ENCODE measurements at regions not wholly inside any gene's neighbourhood (a gene's known extent, or its start where the extent isn't known, plus 50 kb on each side); places are given as distances from the start of the nearest gene placed in this dataset.
A peak's percentile ranks its signal among the peaks of the same experiment; 100 is the strongest.
"Not testable (repeated sequence)": the region's sequence is repeated elsewhere in the genome, so short reads cannot be mapped to it uniquely, and the experiment has no call there.

GRCh38 chr6:79810185-79810705, 137.1 kb downstream of the ELOVL4 start:
- ChIA-PET CTCF (interaction anchor here (0.6 to 3.4 kb wide), 5 partner anchors 8 to 60 kb away, joined by 3 to 8 read pairs (median 5); no protein-coding TSS in a partner anchor), POLR2A (no interaction called here)
- H3K4me3 Mint-ChIP-seq: no peak overlapping the region
- H3K4me1 Mint-ChIP-seq: no peaks in the 10 kb centered on the region
- H3K27me3 Mint-ChIP-seq: peaks cover 14% of the 10 kb centered on the region
- H3K9me3 Mint-ChIP-seq (ENCODE audit: low read depth): peaks cover 2% of the 10 kb centered on the region
- ATAC-seq (no peak), DNase-seq (no peak)
- intact Hi-C loops (cut with DNase I, micrococcal nuclease): no loop called here
- H3K36me3 Mint-ChIP-seq (ENCODE audit: low read depth): no peaks in the 10 kb centered on the region
- H3K27ac Mint-ChIP-seq: no peak overlapping the region

GRCh38 chr6:79808921-79809320, 138.4 kb downstream of the ELOVL4 start:
- POLR2A ChIA-PET: no interaction called here
- H3K27me3 Mint-ChIP-seq: peaks cover 15% of the 10 kb centered on the region
- no peaks in the 10 kb centered on the region for H3K4me1 Mint-ChIP-seq
- H3K36me3 Mint-ChIP-seq (ENCODE audit: low read depth): no peaks in the 10 kb centered on the region
- DNase-seq (no peak), ATAC-seq (no peak)
- no peak overlapping the region for H3K4me3 Mint-ChIP-seq
- H3K9me3 Mint-ChIP-seq (ENCODE audit: low read depth): peaks cover 2% of the 10 kb centered on the region
- intact Hi-C loops (cut with DNase I, micrococcal nuclease): no loop called here
- no peak overlapping the region for H3K27ac Mint-ChIP-seq
- CTCF ChIA-PET: interaction anchor here (1.0 to 1.8 kb wide), 3 partner anchors 15 to 61 kb away, joined by 3 to 4 read pairs (median 3); no protein-coding TSS in a partner anchor

GRCh38 chr6:79806661-79807060, 140.7 kb downstream of the ELOVL4 start:
- H3K4me3 Mint-ChIP-seq; intact Hi-C loops (cut with DNase I, micrococcal nuclease); ATAC-seq; H3K4me1 Mint-ChIP-seq; H3K9me3 Mint-ChIP-seq (ENCODE audit: low read depth); H3K36me3 Mint-ChIP-seq (ENCODE audit: low read depth); POLR2A ChIA-PET; H3K27ac Mint-ChIP-seq: not testable (repeated sequence)
- DNase-seq: peak; percentile 5
- peaks cover 15% of the 10 kb centered on the region for H3K27me3 Mint-ChIP-seq
- CTCF ChIA-PET: interaction anchor here (0.6 kb wide), 1 partner anchor 39 kb away, joined by 3 read pairs; no protein-coding TSS in a partner anchor

- peaks cover 15% of the 10 kb centered on the region for H3K27me3 Mint-ChIP-seq
- ATAC-seq: no peak
- no peaks in the 10 kb centered on the region for H3K36me3 Mint-ChIP-seq (ENCODE audit: low read depth)
- no peak for DNase-seq
- POLR2A ChIA-PET: interaction anchor here (0.6 kb wide), 1 partner anchor 305 kb away, joined by 4 read pairs; no protein-coding TSS in a partner anchor
- no peak overlapping the region for H3K27ac Mint-ChIP-seq
- H3K4me3 Mint-ChIP-seq: no peak overlapping the region
- H3K9me3 Mint-ChIP-seq (ENCODE audit: low read depth): peaks cover 2% of the 10 kb centered on the region
- CTCF ChIA-PET: no interaction called here
- H3K4me1 Mint-ChIP-seq: no peaks in the 10 kb centered on the region
- intact Hi-C loops (cut with DNase I, micrococcal nuclease): no loop called here
Measured at GRCh38 chr6:79804732-79805131, 142.6 kb downstream of the ELOVL4 start.

DNA sequence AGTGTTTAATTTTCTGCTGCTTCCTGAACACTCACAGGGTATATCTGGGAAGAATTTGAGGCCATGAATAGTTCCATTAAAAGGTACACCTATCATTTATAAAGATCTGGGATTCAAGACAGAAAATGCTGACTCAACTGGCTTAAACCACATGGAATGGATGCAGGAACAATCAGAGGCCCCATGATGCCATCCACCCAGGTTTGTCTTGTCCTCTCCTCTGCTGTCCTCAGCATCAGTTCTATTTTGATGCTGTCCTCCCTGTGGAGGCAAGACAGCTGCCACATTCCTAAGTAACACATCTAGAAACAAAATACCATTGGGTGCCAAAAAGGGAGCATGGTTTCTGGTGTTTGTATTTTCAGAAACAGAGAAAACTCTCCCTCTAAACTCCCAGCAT, 143.4 kb downstream of the ELOVL4 start:
- POLR2A ChIA-PET: no interaction called here

GRCh38 chr6:79802657-79803300, 144.6 kb downstream of the ELOVL4 start:
- DNase-seq (no peak), ATAC-seq (no peak)
- ChIA-PET POLR2A (no interaction called here), CTCF (interaction anchor here (1.0 to 1.4 kb wide), 3 partner anchors 8 to 234 kb away, joined by 3 to 6 read pairs (median 3); no protein-coding TSS in a partner anchor)
- intact Hi-C loops (cut with DNase I, micrococcal nuclease): no loop called here
- Mint-ChIP-seq H3K4me1 (no peaks in the 10 kb centered on the region), H3K36me3 (ENCODE audit: low read depth) (no peaks in the 10 kb centered on the region), H3K27ac (no peak overlapping the region), H3K9me3 (ENCODE audit: low read depth) (peaks cover 2% of the 10 kb centered on the region), H3K27me3 (peaks cover 10% of the 10 kb centered on the region), H3K4me3 (no peak overlapping the region)

More for the DNA sequence above, 143.4 kb downstream of the ELOVL4 start:
- no peak overlapping the region for H3K27ac Mint-ChIP-seq
- no peak overlapping the region for H3K4me3 Mint-ChIP-seq
- H3K27me3 Mint-ChIP-seq: peaks cover 15% of the 10 kb centered on the region
- DNase-seq: no peak
- CTCF ChIA-PET: no interaction called here
- ATAC-seq: no peak
- intact Hi-C loops (cut with DNase I, micrococcal nuclease): no loop called here
- H3K9me3 Mint-ChIP-seq (ENCODE audit: low read depth): peaks cover 2% of the 10 kb centered on the region
- no peaks in the 10 kb centered on the region for H3K4me1 Mint-ChIP-seq
- no peaks in the 10 kb centered on the region for H3K36me3 Mint-ChIP-seq (ENCODE audit: low read depth)

- H3K27me3 Mint-ChIP-seq: peaks cover 6% of the 10 kb centered on the region
- POLR2A ChIA-PET: no interaction called here
- CTCF ChIA-PET: interaction anchor here (1.2 to 1.4 kb wide), 3 partner anchors 10 to 67 kb away, joined by 3 to 6 read pairs (median 3); no protein-coding TSS in a partner anchor
- no peak overlapping the region for H3K27ac Mint-ChIP-seq
- H3K9me3 Mint-ChIP-seq (ENCODE audit: low read depth): no peaks in the 10 kb centered on the region
- no peak overlapping the region for H3K4me3 Mint-ChIP-seq
- no peaks in the 10 kb centered on the region for H3K4me1 Mint-ChIP-seq
- intact Hi-C loops (cut with DNase I, micrococcal nuclease): no loop called here
- DNase-seq (no peak), ATAC-seq (no peak)
- H3K36me3 Mint-ChIP-seq (ENCODE audit: low read depth): no peaks in the 10 kb centered on the region
Measured at GRCh38 chr6:79801362-79801761, 146.0 kb downstream of the ELOVL4 start.

- ChIA-PET CTCF (interaction anchor here (1.7 kb wide), 1 partner anchor 15 kb away, joined by 6 read pairs; no protein-coding TSS in a partner anchor), POLR2A (no interaction called here)
- Mint-ChIP-seq H3K36me3 (ENCODE audit: low read depth) (no peaks in the 10 kb centered on the region), H3K27ac (no peak overlapping the region), H3K27me3 (no peaks in the 10 kb centered on the region), H3K9me3 (ENCODE audit: low read depth) (no peaks in the 10 kb centered on the region), H3K4me3 (no peak overlapping the region), H3K4me1 (no peaks in the 10 kb centered on the region)
- intact Hi-C loops (cut with DNase I, micrococcal nuclease): no loop called here
- no peak for DNase-seq
- ATAC-seq: no peak
Measured at GRCh38 chr6:79798841-79799240, 148.5 kb downstream of the ELOVL4 start.

DNA sequence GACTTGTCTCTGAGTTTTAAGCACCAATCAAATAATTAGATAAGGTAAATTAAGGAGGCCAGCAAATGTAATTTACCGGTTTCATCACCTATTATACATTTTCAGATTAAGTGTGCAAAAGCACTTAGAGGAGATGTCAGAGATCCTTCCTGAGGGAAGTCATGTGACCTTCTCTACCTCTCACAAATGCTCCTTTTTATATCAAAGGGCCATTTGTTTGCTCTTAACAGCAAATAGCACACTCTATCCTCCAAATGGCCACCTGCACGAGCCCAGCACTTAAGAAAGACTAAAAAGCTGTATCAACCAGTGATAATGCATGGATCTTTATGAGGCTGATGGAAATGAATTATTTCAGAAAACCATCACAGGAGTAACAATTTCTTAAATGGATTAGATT, 149.4 kb downstream of the ELOVL4 start:
- Mint-ChIP-seq H3K27me3 (no peaks in the 10 kb centered on the region), H3K27ac (no peak overlapping the region), H3K4me3 (no peak overlapping the region), H3K4me1 (no peaks in the 10 kb centered on the region), H3K36me3 (ENCODE audit: low read depth) (no peaks in the 10 kb centered on the region), H3K9me3 (ENCODE audit: low read depth) (no peaks in the 10 kb centered on the region)
- ChIA-PET CTCF (no interaction called here), POLR2A (no interaction called here)
- intact Hi-C loops (cut with DNase I, micrococcal nuclease): no loop called here
- DNase-seq (no peak), ATAC-seq (no peak)

DNA sequence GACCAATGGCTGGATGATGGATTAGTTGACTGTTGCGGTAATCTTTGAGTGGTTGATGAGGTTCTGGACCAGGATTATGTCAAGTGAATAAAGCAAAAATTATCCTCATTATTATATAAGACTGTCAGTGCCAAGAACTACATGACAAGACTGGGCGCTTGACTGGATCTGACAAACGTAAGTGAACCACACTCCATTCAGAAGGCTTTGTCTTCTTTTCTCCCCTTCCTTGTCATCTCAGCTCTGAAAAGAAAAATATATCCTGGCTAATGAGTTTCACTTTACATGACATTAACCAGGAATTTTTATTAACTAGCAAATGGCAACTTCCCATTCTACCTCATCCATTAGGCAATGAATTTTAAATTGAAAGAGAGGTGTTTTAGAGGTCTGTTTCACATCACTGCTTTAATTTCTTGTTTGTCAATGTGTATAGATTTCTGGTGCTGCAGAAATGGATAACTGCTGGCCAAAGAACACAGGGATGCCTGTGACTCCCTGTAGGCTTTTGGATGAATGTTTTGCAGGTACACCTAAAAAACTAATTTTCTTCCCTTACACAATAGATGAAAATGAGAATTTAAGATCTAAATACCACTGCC, 150.1 kb downstream of the ELOVL4 start:
- intact Hi-C loops (cut with DNase I, micrococcal nuclease): no loop called here
- ChIA-PET CTCF (no interaction called here), POLR2A (no interaction called here)
- Mint-ChIP-seq H3K27me3 (no peaks in the 10 kb centered on the region), H3K4me1 (no peaks in the 10 kb centered on the region), H3K4me3 (no peak overlapping the region), H3K27ac (no peak overlapping the region), H3K9me3 (ENCODE audit: low read depth) (no peaks in the 10 kb centered on the region), H3K36me3 (ENCODE audit: low read depth) (no peaks in the 10 kb centered on the region)
- DNase-seq (no peak), ATAC-seq (no peak)

DNA sequence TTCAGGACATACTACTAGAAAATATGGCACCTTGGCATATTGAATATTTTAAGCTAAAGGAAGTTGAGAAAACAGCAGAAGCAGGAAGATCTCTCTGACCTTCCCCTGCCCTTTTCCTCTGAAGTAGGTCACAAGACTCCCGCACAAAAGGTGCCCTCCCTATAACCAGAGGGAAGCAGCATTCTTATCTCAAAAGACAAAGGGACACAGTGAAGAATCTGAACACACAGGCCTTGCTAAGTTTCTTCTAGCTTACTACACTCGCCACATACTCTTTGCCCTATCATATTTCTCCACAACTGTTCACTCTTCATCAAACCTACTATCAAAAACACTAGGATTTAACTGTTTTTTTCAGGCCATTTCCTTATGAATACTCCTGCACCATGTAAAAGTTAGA, 151.2 kb downstream of the ELOVL4 start:
- H3K4me3 Mint-ChIP-seq: no peak overlapping the region
- H3K9me3 Mint-ChIP-seq (ENCODE audit: low read depth): no peaks in the 10 kb centered on the region
- DNase-seq (no peak), ATAC-seq (no peak)
- ChIA-PET CTCF (no interaction called here), POLR2A (no interaction called here)
- no peak overlapping the region for H3K27ac Mint-ChIP-seq
- no peaks in the 10 kb centered on the region for H3K4me1 Mint-ChIP-seq
- intact Hi-C loops (cut with DNase I, micrococcal nuclease): no loop called here
- no peaks in the 10 kb centered on the region for H3K36me3 Mint-ChIP-seq (ENCODE audit: low read depth)
- no peaks in the 10 kb centered on the region for H3K27me3 Mint-ChIP-seq

DNA sequence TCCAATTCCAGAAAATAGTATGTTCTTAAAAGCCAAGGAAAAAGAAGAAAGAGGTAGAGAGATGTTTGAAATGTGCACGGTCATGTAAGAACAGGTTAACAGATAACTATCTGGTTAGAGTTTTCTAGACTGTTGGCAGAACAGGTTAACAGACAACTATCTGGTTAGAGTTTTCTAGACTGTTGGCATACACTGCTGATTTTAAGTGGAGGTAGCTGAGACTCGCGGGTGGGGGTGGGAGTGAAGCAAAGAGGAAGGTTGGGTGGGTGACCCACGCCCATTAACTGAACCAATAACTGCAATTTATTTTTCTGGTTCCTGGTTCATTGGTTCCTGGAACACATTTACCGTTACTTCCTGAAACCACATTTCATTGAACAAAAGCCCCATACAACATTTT, 157.5 kb downstream of the ELOVL4 start:
- ATAC-seq: no peak
- no peak overlapping the region for H3K27ac Mint-ChIP-seq
- POLR2A ChIA-PET: no interaction called here

More for the DNA sequence above, 157.5 kb downstream of the ELOVL4 start:
- Mint-ChIP-seq H3K27me3 (no peaks in the 10 kb centered on the region), H3K4me1 (no peaks in the 10 kb centered on the region), H3K4me3 (no peak overlapping the region), H3K9me3 (ENCODE audit: low read depth) (no peaks in the 10 kb centered on the region), H3K36me3 (ENCODE audit: low read depth) (no peaks in the 10 kb centered on the region)
- intact Hi-C loops (cut with DNase I, micrococcal nuclease): no loop called here
- no peak for DNase-seq
- CTCF ChIA-PET: no interaction called here
